Osteoblast (primary cell): ENCODE measurements at regions not wholly inside any gene's neighbourhood (a gene's known extent, or its start where the extent isn't known, plus 50 kb on each side); places are given as distances from the start of the nearest gene placed in this dataset.

Experiments used
- DNase-seq: peaks from one replicate; pipeline ENCODE4 v3.0.0; 2011; ENCODE audit warnings: low spot score, mixed read lengths; ENCODE audit not compliant: insufficient read length; ENCODE audit errors: missing footprints
- H2AFZ ChIP-seq: 2 replicates; pipeline ENCODE4 v1.6.0; 2011; ENCODE audit warnings: mild to moderate bottlenecking, low read length
- H3K27ac ChIP-seq: 2 replicates; pipeline ENCODE4 v1.5.1; 2011; ENCODE audit warnings: mild to moderate bottlenecking, low read depth, low read length, moderate library complexity
- H3K27me3 ChIP-seq: 2 replicates; pipeline ENCODE4 v1.6.0; 2012; ENCODE audit warnings: mild to moderate bottlenecking, control low read depth, inconsistent platforms, low read length, moderate library complexity; ENCODE audit not compliant: insufficient read depth
- H3K36me3 ChIP-seq: 2 replicates; pipeline ENCODE4 v1.5.1; 2011; ENCODE audit warnings: mild to moderate bottlenecking, low read length, control low read depth, moderate library complexity; ENCODE audit not compliant: insufficient read depth
- H3K4me1 ChIP-seq: 2 replicates; pipeline ENCODE4 v1.5.1; 2011; ENCODE audit warnings: mild to moderate bottlenecking, low read length, control low read depth, moderate library complexity; ENCODE audit not compliant: insufficient read depth
- H3K4me2 ChIP-seq: 2 replicates; pipeline ENCODE4 v1.6.0; 2011; ENCODE audit warnings: mild to moderate bottlenecking, low read length; ENCODE audit not compliant: insufficient read depth
- H3K4me3 ChIP-seq: fragments of 200-600 bp; sonication (generic); 3 replicates; pipeline ENCODE4 v1.5.1; 2012; ENCODE audit warnings: mild to moderate bottlenecking, low read length, inconsistent platforms; ENCODE audit not compliant: insufficient read depth
- H3K79me2 ChIP-seq: 2 replicates; pipeline ENCODE4 v1.6.0; 2012; ENCODE audit warnings: mild to moderate bottlenecking, low read length, control low read depth, inconsistent platforms; ENCODE audit not compliant: insufficient read depth
- H3K9me3 ChIP-seq: 2 replicates; pipeline ENCODE4 v1.5.1; 2011; ENCODE audit warnings: low read depth, low read length, control low read depth
- H4K20me1 ChIP-seq: 2 replicates; pipeline ENCODE4 v1.6.0; 2012; ENCODE audit warnings: mild to moderate bottlenecking, low read length, control low read depth; ENCODE audit not compliant: insufficient read depth
- TF ChIP-seq, protein P1 (sequence below): IDR thresholded peaks from 2 replicates; pipeline ENCODE4 v1.5.1; 2011; ENCODE audit warnings: mild to moderate bottlenecking, low read depth, low read length, moderate library complexity; ENCODE audit errors: extremely low read depth

DNA sequence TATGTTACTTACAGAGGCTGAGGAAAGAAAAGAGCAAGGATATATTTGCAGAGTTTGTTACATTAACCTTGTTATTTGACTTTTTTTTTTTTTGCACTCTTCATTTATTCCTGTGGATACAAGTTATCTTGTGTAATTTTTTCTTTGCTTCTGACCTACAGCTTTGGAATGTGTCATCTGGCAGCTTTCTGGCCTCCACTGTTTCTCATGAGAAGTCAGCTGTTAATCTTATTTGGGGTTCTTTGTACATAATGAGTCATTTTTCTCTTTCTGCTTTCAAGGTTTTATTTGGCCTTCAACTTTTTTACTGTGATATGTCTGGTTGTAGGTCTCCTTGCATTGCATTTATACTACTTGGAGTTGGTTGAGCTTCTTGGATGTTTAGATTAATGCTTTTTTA is 333.4 kb downstream of the SMOC2 start:
- Histone ChIP-seq H4K20me1 (no peaks in the 10 kb centered on the region), H3K27ac (no peak overlapping the region), H3K9me3 (no peaks in the 10 kb centered on the region), H2AFZ (no peak overlapping the region), H3K79me2 (no peaks in the 10 kb centered on the region), H3K27me3 (no peaks in the 10 kb centered on the region), H3K36me3 (no peaks in the 10 kb centered on the region), H3K4me3 (no peak overlapping the region), H3K4me1 (no peaks in the 10 kb centered on the region), H3K4me2 (no peak overlapping the region)
- no peak for DNase-seq
- TF ChIP-seq, protein P1, sequence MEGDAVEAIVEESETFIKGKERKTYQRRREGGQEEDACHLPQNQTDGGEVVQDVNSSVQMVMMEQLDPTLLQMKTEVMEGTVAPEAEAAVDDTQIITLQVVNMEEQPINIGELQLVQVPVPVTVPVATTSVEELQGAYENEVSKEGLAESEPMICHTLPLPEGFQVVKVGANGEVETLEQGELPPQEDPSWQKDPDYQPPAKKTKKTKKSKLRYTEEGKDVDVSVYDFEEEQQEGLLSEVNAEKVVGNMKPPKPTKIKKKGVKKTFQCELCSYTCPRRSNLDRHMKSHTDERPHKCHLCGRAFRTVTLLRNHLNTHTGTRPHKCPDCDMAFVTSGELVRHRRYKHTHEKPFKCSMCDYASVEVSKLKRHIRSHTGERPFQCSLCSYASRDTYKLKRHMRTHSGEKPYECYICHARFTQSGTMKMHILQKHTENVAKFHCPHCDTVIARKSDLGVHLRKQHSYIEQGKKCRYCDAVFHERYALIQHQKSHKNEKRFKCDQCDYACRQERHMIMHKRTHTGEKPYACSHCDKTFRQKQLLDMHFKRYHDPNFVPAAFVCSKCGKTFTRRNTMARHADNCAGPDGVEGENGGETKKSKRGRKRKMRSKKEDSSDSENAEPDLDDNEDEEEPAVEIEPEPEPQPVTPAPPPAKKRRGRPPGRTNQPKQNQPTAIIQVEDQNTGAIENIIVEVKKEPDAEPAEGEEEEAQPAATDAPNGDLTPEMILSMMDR: no peak

DNA sequence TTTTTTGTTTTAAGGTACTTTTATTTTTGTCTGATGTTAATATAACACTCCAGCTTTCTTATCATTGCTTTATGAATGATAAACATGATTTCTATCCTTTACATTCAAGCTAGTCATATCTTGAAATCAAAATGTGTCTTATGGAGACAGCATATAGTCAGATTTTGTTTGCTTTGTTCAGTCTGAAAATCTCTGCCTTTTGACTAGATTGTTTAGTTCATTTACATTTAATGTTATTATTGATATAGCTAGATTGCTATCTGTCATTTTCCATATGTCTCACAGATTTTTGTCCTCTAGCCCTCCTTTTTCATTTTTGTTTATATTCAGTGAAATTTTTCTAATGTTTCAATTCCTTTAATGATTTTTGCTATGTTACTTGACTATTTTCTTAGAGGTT is 332.8 kb downstream of the SMOC2 start:
- Histone ChIP-seq H3K36me3 (no peaks in the 10 kb centered on the region), H3K79me2 (no peaks in the 10 kb centered on the region), H3K4me3 (no peak overlapping the region), H3K4me2 (no peak overlapping the region), H3K4me1 (no peaks in the 10 kb centered on the region), H4K20me1 (no peaks in the 10 kb centered on the region), H3K9me3 (no peaks in the 10 kb centered on the region), H2AFZ (no peak overlapping the region), H3K27me3 (no peaks in the 10 kb centered on the region), H3K27ac (no peak overlapping the region)
- DNase-seq: no peak
- TF ChIP-seq, protein P1: no peak

GRCh38 chr6:168765752-168766151 is 324.8 kb downstream of the SMOC2 start:
- H4K20me1 ChIP-seq: no peaks in the 10 kb centered on the region
- H3K4me1 ChIP-seq: no peaks in the 10 kb centered on the region
- no peaks in the 10 kb centered on the region for H3K9me3 ChIP-seq
- no peak overlapping the region for H3K27ac ChIP-seq
- no peak overlapping the region for H2AFZ ChIP-seq
- TF ChIP-seq, protein P1: no peak
- no peak overlapping the region for H3K4me2 ChIP-seq
- H3K36me3 ChIP-seq: no peaks in the 10 kb centered on the region
- H3K4me3 ChIP-seq: no peak overlapping the region
- no peaks in the 10 kb centered on the region for H3K79me2 ChIP-seq
- no peak for DNase-seq
- H3K27me3 ChIP-seq: no peaks in the 10 kb centered on the region

DNA sequence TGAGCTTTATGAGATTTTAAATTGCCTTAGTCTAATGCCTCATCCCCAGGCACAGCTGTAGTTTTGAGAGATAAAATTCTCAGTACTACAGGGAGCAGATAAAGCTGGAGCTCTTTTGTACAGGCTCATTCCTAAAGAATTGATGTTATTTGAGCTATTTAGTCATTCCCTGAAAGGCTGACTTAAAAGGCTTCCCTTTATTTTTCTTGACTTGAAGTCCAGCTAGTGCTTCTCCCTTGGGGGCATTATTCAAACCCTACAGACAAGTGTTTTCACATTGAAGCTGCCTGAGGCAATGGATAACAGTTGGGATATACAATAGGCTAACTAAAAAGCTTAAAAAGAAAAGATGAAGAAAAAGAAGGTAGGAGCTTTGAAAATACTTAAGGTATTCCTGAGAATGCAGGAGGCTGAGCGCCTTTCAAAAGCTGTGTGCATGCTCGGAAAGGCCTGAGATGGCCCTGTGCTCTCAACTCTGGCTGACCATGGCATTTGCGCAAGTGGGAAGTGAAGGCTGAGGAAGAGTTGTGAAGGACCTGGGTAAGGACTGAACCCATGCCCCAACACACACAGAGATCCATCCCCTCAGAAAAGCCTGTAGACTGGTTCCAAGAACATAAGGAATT is 315.1 kb downstream of the SMOC2 start:
- no peak for DNase-seq
- TF ChIP-seq, protein P1: no peak
- H3K36me3 ChIP-seq: no peaks in the 10 kb centered on the region
- no peaks in the 10 kb centered on the region for H3K9me3 ChIP-seq
- H3K27me3 ChIP-seq: no peaks in the 10 kb centered on the region
- no peak overlapping the region for H3K4me2 ChIP-seq
- no peaks in the 10 kb centered on the region for H3K79me2 ChIP-seq
- no peak overlapping the region for H3K4me3 ChIP-seq
- no peak overlapping the region for H2AFZ ChIP-seq
- no peak overlapping the region for H3K27ac ChIP-seq
- no peaks in the 10 kb centered on the region for H3K4me1 ChIP-seq
- H4K20me1 ChIP-seq: no peaks in the 10 kb centered on the region
